NCI-H2171 treated with DMSO at 0.1 percent for 48 hours (cell line): ENCODE measurements at regions not wholly inside any gene's neighbourhood (a gene's known extent, or its start where the extent isn't known, plus 50 kb on each side); places are given as distances from the start of the nearest gene placed in this dataset.
"Not testable (repeated sequence)": the region's sequence is repeated elsewhere in the genome, so short reads cannot be mapped to it uniquely, and the experiment has no call there.

ENCODE experiments used
- DNase-seq: peaks from one replicate; lab custom pipeline; 2025; lab: John Stamatoyannopoulos, UW

- no peak for DNase-seq
Observed at GRCh38 chr5:130580264-130580663, 584.8 kb downstream of the HINT1 start.

- no peak for DNase-seq
Observed at GRCh38 chr5:130578354-130578753, 586.7 kb downstream of the HINT1 start.

- DNase-seq = no peak
Observed at GRCh38 chr5:130571076-130571475, 594.0 kb downstream of the HINT1 start.

- no peak for DNase-seq
Observed at GRCh38 chr5:130568791-130569190, 596.3 kb downstream of the HINT1 start.

GRCh38 chr5:130555429-130555828 lies 609.6 kb downstream of the HINT1 start:
- DNase-seq = no peak

- DNase-seq = no peak
Observed at GRCh38 chr5:130550562-130550928, 614.5 kb downstream of the HINT1 start.

GRCh38 chr5:130549884-130550561 lies 615.0 kb downstream of the HINT1 start:
- DNase-seq = no peak

GRCh38 chr5:130546211-130546610 lies 618.8 kb downstream of the HINT1 start:
- DNase-seq = no peak

DNA sequence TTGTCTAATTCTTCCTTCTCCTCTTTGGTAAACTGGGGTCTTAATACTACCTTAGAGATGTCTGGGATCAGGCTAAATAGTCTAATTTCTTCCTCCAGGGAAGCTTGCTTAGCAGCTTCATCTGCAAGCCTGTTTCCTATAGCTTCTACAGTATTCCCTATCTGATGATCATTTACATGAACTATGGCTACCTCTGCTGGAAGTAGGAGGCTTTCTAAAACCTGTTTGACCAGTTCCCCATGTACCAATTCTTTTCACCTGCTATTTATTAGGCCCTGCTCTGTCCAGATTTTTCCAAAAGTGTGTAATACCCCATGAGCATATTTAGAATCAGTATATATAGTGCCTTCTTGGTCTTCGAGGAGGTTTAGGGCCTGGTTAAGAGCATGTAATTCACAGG lies 619.8 kb downstream of the HINT1 start:
- DNase-seq = no peak

DNA sequence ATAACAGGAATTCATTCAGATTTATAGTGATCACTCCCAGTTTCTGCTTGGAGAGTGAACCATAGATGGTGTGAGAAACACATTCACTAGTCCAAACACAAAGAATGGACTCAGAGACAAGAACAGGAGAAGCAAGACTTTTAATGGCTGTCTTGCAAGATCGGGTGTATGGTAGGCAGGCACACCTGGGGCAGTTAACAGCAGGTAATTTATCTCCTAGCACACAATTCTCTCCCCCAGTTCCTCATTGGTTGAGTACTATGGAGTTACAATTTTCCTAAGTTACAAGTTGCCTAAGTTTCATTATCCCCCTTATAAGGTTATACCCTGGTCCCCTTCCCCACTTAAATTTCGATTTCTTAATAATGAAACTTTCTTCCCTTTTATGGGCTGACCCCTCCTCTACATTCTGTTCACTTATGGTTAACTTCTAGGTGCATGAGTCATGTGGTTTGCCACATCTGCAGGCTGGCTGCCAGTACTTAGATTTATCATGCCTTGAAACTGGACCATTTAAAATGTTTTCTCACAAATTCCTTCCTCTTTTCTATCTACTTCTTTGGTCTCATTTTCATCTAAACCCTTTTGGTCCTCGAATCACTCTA lies 623.3 kb downstream of the HINT1 start:
- DNase-seq = no peak

- DNase-seq = no peak
Observed at GRCh38 chr5:130536691-130537090, 628.4 kb downstream of the HINT1 start.

GRCh38 chr5:130532786-130533185 lies 628.5 kb downstream of the CHSY3 start:
- DNase-seq = no peak

GRCh38 chr5:130529511-130530485 lies 625.5 kb downstream of the CHSY3 start:
- no peak for DNase-seq

- DNase-seq = no peak
Observed at GRCh38 chr5:130529111-130529510, 624.8 kb downstream of the CHSY3 start.

DNA sequence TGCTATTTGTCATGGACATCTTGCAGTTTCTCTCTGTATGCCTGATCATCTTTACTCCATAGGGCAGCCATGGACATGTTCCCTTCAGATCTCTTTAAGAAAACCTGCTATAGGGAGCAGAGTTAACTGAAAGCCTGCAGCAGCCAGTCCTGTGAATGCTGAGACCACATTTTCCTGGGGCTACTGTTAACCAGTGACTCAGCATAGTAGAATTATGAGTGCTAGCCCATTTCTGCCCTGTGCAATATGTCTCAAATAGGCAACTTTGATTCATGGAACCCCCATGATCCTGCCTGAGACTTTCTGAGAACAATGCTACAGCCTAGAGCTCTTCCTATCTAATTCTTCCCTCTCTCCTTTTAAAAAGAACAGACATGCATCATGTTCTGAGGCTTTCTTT lies 624.2 kb downstream of the CHSY3 start:
- no peak for DNase-seq

DNA sequence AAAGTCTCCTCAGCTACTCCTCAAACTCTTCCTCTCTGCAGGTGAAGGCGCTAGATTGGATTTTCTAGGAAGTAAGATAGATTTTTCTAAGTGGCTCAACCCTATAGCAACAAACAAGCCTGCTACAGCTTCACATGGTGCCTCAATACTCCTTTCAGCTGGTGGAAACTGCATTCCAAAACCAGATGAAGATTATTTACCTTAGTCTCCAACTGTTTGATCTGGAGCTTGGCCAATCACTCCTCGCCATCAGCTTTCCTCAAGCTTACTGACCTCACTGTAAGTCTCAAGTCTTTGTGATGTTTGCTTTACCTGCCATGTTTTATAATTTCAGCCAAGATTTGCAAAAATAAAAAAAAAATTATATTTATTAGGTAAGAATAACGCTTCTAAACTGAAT lies 622.4 kb downstream of the CHSY3 start:
- DNase-seq = no peak

- no peak for DNase-seq
Observed at GRCh38 chr5:130520211-130520610, 615.9 kb downstream of the CHSY3 start.

DNA sequence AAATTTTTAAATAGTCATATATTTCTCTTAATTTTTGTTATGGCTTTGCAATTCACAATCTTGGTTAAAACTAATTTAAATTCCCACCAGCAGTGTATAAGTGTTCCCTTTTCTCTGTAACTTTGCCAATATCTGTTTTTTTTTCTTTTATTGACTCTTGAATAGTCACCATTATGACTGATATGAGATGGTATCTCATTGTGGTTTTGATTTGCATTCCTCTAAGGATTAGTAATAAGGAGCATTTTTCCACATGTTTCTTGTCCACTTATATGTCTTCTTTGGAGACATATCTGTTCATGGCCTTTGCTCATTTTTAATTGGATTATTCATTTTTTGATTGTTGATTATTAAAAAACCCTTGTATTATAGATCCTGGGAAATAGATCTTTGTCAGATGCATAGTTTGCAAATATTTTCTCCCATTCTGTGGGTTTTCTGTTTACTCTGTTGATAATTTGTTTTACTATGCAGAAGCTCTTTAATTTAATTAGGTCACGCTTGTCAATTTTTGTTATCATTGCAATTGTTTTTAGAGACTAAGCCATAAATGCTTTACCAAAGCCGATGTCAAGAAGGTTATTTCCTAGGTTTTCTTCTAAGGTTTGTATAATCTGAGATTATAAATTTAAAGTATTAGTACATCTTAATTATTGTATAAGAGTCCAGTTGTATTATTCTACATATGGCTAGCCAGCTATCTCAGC lies 610.9 kb downstream of the CHSY3 start:
- DNase-seq = no peak

DNA sequence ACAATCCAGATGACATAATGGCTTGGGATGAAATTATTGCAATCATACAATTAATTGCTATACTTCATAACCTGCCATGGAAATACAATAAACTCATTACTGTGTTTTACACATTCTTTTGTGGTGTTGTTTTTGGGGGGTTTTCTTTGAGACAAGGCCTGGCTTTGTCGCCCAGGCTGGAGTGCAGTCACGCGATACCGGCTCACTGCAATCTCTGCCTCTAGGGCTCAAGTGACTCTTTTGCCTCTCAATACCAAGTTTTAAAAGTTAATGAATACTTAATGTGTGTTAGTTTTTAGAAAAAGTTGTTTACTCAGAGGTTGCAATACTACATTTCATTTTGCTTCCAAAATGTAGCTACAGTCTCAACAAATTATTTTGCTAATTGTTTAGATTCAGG lies 598.4 kb downstream of the CHSY3 start:
- no peak for DNase-seq

GRCh38 chr5:130501151-130501865 lies 597.0 kb downstream of the CHSY3 start:
- DNase-seq = no peak

DNA sequence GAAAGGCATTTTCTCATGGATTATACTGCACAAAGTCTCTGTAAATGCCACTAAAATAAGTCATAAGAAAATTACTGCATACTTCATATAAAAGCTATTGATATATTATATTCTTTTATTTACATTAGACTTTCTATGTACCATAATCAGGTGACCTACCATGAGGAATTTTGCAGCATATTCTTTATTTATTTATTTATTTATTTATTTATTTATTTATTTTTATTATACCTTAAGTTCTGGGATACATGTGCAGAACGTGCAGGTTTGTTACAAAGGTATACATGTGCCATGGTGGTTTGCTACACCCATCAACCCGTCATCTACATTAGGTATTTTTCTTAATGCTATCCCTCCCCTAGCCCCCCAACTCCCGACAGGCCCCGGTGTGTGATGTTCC lies 596.2 kb downstream of the CHSY3 start:
- DNase-seq = not testable (repeated sequence)

- no peak for DNase-seq
Observed at GRCh38 chr5:130496215-130496614, 592.0 kb downstream of the CHSY3 start.
